Activated effector memory CD4-positive, alpha-beta T cell treated with Interleukin-2 at 50 U/mL for 16 hours (primary cell): ENCODE measurements at regions not wholly inside any gene's neighbourhood (a gene's known extent, or its start where the extent isn't known, plus 50 kb on each side); places are given as distances from the start of the nearest gene placed in this dataset.

Source experiments
- DNase-seq: peaks from one replicate; pipeline ENCODE4 v3.0.0-alpha.2; 2020

DNA sequence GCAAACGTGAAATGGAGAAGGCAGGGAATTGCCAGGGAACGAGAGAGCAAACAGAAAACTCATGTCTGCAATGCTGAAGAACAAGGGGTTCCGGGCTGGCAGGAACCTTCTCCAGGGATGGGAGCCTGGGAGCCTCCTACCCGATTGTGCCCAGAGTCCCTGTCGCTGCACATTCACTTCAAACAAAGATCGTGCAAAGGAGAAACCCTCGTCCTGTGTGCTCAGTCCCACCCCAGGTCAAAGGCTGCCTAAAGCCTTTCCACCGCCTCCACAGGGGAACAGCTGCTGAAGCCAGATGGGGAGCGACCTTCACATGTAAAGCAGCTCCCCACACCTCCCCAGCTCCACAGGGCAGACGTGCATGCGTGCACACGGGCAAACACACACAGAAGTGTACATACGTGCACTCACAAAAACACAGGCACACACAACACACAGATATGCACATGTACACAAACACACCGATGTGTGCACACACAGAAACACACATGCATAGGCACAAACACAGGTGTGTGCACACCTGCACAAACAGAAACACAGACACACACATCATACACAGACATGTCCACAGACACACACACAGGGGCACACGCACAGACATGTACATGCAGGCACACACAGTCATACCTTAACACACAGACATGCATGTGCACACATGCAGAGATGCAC is 460.1 kb upstream of the SALL3 start:
- DNase-seq = no peak

DNA sequence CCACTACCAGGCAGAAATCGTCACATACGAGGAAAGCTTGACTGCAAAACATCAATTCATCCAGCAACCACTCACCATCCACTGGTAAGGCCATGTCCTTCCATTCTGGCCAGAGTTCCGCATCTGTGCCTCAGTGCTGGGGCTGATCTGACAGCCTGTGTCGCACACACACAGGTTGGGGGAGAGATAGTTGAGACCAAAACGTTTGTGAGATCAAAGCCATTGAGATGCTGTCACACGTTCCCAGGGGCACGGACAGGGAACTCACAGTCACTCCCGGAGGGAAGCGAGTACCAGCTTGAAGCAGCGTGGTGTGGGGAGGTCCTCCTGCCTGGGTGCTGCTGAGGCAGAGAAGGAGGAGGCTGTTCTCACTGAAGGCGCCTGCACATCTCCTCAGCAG is 458.5 kb upstream of the SALL3 start:
- no peak for DNase-seq

DNA sequence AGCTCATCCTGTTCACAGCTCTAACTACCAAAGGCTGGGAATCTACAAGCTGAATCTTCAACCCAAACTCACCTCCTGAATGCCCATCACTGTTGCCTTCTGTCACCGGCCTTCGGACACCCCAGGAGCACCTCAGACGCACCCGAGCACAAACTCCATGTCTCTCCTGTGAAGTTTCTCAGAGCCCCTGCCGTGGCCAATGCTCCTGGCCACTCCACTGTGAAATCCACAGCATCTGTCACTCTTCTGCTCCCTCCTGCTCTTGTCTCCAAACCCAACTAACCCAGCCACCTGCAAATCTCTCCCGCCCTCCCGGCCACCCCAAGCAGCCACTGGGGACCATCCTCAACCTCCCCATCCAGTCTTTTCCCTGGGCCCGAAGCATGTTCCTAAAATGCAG is 457.9 kb upstream of the SALL3 start:
- no peak for DNase-seq

- no peak for DNase-seq
These were observed 457.1 kb upstream of the SALL3 start for GRCh38 chr18:78522507-78522906.

GRCh38 chr18:78523850-78524249 is 455.8 kb upstream of the SALL3 start:
- no peak for DNase-seq

DNA sequence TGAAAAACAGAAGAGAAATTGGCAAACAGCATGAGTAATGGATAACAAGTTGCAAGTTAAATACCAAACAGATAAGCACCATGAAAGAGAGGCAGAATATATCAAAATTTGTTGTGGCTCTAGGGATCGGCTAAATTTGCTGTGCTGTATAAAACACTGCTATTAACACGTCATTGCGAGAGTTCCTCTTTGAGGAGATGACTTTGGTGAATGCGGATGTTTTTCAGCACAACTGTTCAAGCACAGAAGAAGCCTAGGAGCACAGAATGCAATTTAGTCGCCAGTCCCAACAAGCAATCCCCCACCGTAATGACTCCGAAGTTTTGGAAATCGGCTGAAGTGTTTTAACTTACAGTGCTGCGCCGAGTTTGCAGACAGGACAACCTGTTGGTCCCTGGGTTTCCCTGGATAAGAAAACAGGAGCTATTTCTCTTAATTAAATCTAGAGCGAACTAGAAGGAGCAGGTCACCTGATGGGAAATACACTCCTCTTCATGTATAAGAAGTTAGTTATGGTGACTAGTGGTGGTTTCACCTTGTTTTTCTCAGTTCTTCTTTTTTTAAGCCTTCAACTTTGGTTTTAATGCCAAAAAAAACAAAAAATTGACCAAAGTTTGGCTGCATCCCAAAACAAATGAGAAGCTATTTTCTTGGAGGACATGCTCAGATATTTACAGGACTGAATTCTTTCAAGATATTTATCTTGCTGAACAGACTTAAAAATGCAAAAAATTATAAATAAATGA is 454.1 kb upstream of the SALL3 start:
- DNase-seq = no peak

DNA sequence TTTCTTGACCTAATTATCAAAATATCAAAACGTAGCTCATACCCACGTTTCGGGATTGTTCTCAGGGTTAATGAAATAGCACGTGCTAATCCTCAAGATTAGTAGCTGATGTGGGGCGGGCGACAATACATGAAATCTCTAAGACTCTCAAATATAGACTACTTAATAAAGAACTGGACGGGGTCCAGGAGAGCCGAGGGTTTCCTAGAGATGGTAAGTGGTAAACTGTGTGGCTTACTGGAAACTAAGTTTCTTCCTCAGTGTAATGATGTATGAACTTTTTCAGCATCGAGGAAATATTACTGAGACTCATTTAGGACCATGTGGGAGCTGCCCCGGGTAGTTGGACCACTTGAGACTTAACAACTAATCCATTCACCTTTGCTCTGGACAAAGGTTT is 453.3 kb upstream of the SALL3 start:
- no peak for DNase-seq

- DNase-seq = no peak
These were observed 452.5 kb upstream of the SALL3 start for GRCh38 chr18:78526923-78527711.

GRCh38 chr18:78527984-78528383 is 451.6 kb upstream of the SALL3 start:
- DNase-seq = no peak

- DNase-seq = no peak
These were observed 451.0 kb upstream of the SALL3 start for GRCh38 chr18:78528411-78529258.

GRCh38 chr18:78531637-78532036 is 448.0 kb upstream of the SALL3 start:
- no peak for DNase-seq

DNA sequence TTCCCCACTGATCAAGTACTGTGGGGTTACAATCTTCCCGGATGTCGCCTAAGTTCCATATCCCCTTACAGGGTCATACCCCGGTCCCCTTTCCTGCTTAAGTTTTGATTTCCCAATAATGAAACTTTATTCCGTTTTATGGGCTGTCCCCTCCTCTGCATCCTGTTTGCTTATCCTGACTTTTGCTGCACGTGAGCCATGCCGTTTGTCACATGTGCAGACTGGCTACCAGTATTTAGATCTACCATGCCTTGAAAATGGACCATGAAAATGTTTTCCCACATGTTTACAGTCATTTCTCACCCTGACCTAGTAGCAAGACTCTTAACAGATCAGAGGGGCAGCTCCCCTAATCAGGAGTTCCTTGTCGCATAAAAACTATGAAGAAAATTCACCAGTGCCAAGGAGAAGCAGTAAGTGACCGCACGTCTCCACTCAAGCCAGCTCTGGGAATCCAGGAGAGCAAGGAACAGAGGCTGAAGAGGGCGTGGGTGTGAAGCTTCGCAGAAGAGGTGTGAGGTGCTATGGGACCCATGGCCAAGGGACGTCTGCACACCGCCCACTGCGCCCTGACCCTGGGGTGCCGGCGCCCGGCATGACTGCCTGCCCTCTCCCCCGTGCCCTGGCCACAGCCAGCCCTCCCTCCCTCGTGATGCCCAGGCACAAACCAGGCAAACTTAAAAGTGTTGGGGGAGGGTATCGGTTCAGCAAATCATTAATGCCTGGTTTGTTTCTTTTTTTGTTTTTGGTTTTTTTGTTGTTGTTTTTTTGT is 440.8 kb upstream of the SALL3 start:
- no peak for DNase-seq

GRCh38 chr18:78540636-78541529 is 438.7 kb upstream of the SALL3 start:
- DNase-seq = no peak

DNA sequence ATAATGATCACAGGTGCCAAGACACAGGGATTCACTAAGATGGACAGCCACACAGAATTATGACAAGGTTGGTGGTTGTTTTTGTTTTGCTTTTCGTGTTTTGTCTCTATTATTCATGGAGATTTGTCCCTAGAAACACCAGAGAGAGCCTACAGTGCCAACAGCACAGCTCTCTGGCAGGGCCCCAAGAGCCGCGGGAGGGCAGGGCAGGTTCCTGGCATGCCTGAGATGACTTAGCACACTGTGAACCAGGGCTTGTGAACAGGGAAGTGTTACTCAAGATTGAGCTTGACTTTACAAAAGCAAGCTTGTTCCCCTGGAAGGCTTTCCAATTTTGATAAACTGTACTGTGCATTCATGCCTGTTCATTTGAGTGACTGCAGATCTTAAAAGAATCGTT is 437.4 kb upstream of the SALL3 start:
- no peak for DNase-seq

DNA sequence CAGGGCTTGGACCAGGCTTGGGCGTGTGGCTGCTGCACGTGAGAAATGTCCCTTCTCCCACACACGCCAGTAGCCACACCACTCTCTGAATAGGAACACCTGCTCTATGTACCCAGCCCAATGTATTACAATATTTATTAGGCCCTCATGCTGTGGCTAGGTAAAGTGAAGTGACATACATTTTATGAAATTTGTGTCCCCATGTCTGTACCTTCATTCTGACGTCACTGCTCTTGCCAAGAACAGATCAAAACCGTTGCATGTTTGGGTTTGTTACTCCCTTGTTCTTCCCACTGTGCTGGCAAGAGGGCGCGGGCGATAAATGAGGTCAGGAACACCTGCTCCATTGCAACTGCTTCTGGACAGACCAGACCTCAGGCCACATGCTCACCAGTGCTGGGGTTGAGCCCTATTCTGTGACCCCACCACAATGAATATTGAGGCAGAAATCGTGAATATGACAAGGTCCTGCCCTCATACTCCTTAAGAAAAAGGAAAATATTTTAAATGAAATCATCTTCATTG is 436.4 kb upstream of the SALL3 start:
- no peak for DNase-seq

GRCh38 chr18:78546281-78546680 is 433.3 kb upstream of the SALL3 start:
- DNase-seq = no peak

DNA sequence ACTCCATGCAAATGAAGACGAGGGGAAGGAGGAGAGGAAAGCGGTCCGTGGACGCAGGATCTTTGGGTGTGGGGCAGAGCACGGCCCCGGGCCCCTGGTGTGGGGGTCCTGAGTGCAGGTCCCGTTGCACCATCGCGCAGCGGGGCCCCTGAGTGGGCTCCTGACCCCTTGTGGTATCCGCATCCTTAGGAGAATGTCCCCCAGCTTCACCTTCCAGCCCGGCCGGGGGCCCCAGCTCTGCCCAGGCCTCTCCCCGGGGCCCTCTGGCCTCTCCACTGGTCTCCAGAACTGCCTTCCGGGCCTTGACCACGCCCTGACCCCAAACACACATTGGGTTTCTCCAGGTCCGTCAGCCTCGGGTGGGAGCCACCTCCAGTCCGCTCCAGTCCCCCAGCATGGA is 431.8 kb upstream of the SALL3 start:
- no peak for DNase-seq

DNA sequence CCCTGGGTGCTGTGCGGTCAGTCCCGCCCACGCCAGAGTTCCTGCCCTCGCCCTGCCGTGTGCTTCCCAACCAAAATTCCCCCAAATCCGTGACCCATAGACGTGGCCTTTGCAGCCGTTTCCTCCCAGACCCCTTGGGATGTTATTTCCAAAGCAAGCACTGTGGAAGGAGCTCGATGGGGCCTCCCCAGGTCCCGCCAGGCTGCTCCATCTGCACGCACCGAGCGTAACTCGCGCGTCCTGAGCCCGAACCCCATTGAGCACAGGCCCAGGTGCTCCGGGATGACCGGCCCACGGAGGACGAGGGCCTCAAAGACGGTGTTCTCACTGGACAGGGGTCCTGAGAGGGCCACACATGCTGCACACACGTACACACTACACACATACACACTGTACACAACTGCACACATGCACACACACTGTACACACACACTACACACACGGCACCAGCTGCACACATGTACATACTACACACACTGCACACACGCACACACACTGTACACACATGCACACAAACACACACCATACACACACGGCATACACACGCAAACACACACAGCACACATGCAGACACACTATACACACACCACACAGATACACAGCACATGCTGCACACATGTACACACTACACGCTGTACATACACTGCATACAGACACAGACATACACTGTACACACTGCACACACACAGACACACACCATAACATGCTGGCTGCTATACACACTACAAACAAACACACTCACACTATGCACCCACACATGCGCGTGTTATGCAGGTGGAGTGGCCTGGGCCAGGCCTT is 431.2 kb upstream of the SALL3 start:
- DNase-seq = no peak

GRCh38 chr18:78549971-78550370 is 429.6 kb upstream of the SALL3 start:
- DNase-seq = no peak
